ENCODE measurements at regions not wholly inside any gene's neighbourhood (a gene's known extent, or its start where the extent isn't known, plus 50 kb on each side); places are given as distances from the start of the nearest gene placed in this dataset.

GRCh38 chr12:90888316-90888715 is 66.7 kb downstream of the CCER1 start:
- TF ChIP-seq EZH2 (IDR thresholded peaks at IDR 0.05) (no peak), POLR2AphosphoS5 (IDR thresholded peaks at IDR 0.05; ENCODE audit: borderline replicate concordance, low read depth, low read length) (no peak)
